ENCODE measurements at regions not wholly inside any gene's neighbourhood (a gene's known extent, or its start where the extent isn't known, plus 50 kb on each side); places are given as distances from the start of the nearest gene placed in this dataset.
"Not testable (repeated sequence)": the region's sequence is repeated elsewhere in the genome, so short reads cannot be mapped to it uniquely, and the experiment has no call there.

GRCh38 chr10:129059977-129060376 is 407.1 kb upstream of the MGMT start:
- no peak for DNase-seq

GRCh38 chr10:129063212-129063611 is 403.8 kb upstream of the MGMT start:
- DNase-seq = no peak

- DNase-seq = no peak
Measured at GRCh38 chr10:129063877-129064276, 403.2 kb upstream of the MGMT start.

GRCh38 chr10:129066529-129066928 is 400.5 kb upstream of the MGMT start:
- DNase-seq = not testable (repeated sequence)

- DNase-seq = not testable (repeated sequence)
Measured at GRCh38 chr10:129071411-129071810, 395.6 kb upstream of the MGMT start.

- DNase-seq = no peak
Measured at GRCh38 chr10:129074939-129075338, 392.1 kb upstream of the MGMT start.

GRCh38 chr10:129075508-129075907 is 391.5 kb upstream of the MGMT start:
- no peak for DNase-seq

- no peak for DNase-seq
Measured at GRCh38 chr10:129075927-129076326, 391.1 kb upstream of the MGMT start.

- no peak for DNase-seq
Measured at GRCh38 chr10:129078346-129078745, 388.7 kb upstream of the MGMT start.

GRCh38 chr10:129078746-129079145 is 388.3 kb upstream of the MGMT start:
- no peak for DNase-seq

- DNase-seq = no peak
Measured at GRCh38 chr10:129079705-129080104, 387.3 kb upstream of the MGMT start.

- no peak for DNase-seq
Measured at GRCh38 chr10:129085811-129086210, 381.2 kb upstream of the MGMT start.

GRCh38 chr10:129089341-129089740 is 377.7 kb upstream of the MGMT start:
- no peak for DNase-seq

- DNase-seq = no peak
Measured at GRCh38 chr10:129090165-129090564, 376.9 kb upstream of the MGMT start.

GRCh38 chr10:129090618-129091366 is 376.2 kb upstream of the MGMT start:
- DNase-seq = no peak

GRCh38 chr10:129093641-129094040 is 373.4 kb upstream of the MGMT start:
- DNase-seq = no peak

- no peak for DNase-seq
Measured at GRCh38 chr10:129094233-129094632, 372.8 kb upstream of the MGMT start.

- DNase-seq = no peak
Measured at GRCh38 chr10:129094861-129095260, 372.2 kb upstream of the MGMT start.

GRCh38 chr10:129095680-129096064 is 371.4 kb upstream of the MGMT start:
- DNase-seq = no peak

GRCh38 chr10:129096065-129096984 is 370.7 kb upstream of the MGMT start:
- no peak for DNase-seq

- no peak for DNase-seq
Measured at GRCh38 chr10:129097776-129098330, 369.2 kb upstream of the MGMT start.

GRCh38 chr10:129098517-129098916 is 368.5 kb upstream of the MGMT start:
- no peak for DNase-seq

- no peak for DNase-seq
Measured at GRCh38 chr10:129099486-129099885, 367.6 kb upstream of the MGMT start.

GRCh38 chr10:129099992-129100391 is 367.0 kb upstream of the MGMT start:
- no peak for DNase-seq

Measured in activated CD8-positive, alpha-beta memory T cell treated with anti-CD3 and anti-CD28 coated beads, Interleukin-2, amount 50 U/mL, for 4 hours (primary cell).